NCI-H1694 treated with DMSO at 0.1 percent for 48 hours (cell line): ENCODE measurements at regions not wholly inside any gene's neighbourhood (a gene's known extent, or its start where the extent isn't known, plus 50 kb on each side); places are given as distances from the start of the nearest gene placed in this dataset.
"Not testable (repeated sequence)": the region's sequence is repeated elsewhere in the genome, so short reads cannot be mapped to it uniquely, and the experiment has no call there.

Source experiments
- DNase-seq: peaks from one replicate; lab custom pipeline; 2025; lab: John Stamatoyannopoulos, UW

- no peak for DNase-seq
These were observed 87.9 kb downstream of the PHLDA1 start for GRCh38 chr12:75943730-75944096.

GRCh38 chr12:75941661-75942060 is 89.9 kb downstream of the PHLDA1 start:
- not testable (repeated sequence) for DNase-seq

DNA sequence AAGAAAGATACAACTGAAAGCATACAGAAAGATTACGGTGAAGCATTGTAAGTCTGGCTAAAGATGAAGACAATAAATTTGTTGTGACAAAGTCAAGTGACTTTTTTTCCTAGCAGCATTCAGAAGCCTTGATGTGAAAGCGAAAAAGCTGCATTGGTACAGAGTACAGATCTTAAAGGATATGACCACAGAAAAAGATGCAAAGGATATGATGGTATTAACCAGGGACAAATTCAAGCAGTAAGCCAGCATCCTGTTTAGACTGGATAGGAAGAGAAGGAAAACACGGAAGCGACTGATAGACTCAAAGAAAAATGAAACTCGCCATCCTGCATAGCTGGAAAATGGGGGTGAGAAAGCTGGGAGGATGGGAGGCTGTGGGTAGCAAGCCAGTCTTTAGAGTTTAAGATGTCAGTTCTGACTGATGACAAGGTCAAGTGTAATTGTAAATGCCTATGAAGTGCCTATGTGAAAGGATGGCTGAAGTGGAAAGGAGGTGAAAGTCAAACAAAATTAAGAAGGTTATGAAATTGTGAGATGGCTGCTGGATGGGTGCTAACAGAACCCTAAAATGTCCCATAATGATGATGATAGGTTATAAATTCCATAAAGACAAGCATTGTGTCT is 92.4 kb downstream of the PHLDA1 start:
- no peak for DNase-seq

DNA sequence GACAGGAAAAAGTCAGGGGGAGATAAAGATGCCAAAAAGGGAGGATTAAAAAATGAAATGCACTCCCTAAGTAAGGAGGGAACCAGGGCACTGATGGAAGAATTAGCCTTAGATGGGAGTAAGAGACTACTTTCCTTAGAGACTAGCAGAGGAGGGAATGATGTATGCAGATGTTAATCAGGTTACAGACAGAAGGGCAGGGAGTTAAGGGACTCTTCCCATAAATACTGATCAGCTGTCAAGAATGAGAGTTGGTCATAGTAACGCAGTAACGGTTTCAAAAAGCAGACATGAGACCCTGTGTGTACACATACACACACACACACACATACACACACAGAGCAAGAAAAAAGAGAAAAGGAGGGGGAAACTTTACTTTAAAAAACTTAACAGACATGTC is 93.4 kb downstream of the PHLDA1 start:
- no peak for DNase-seq

DNA sequence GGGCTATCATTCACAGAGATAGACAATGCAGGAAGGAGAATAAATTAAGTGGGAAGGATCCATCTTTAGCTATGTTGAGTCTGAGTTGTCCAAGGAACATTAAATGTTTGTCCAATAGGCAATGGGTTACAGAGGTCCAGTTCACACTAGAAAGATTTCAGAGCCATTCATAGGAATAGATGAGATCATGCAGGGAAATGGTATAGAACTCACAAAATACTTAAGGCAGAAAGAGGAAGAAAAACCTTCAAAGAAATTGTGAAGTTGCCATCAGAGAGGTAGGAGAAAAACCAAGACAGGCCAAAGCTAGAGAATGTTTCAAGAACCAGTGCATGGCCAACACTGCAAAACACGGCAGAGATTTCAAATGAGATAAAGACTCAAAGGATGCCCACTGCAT is 94.1 kb downstream of the PHLDA1 start:
- DNase-seq, result no peak

DNA sequence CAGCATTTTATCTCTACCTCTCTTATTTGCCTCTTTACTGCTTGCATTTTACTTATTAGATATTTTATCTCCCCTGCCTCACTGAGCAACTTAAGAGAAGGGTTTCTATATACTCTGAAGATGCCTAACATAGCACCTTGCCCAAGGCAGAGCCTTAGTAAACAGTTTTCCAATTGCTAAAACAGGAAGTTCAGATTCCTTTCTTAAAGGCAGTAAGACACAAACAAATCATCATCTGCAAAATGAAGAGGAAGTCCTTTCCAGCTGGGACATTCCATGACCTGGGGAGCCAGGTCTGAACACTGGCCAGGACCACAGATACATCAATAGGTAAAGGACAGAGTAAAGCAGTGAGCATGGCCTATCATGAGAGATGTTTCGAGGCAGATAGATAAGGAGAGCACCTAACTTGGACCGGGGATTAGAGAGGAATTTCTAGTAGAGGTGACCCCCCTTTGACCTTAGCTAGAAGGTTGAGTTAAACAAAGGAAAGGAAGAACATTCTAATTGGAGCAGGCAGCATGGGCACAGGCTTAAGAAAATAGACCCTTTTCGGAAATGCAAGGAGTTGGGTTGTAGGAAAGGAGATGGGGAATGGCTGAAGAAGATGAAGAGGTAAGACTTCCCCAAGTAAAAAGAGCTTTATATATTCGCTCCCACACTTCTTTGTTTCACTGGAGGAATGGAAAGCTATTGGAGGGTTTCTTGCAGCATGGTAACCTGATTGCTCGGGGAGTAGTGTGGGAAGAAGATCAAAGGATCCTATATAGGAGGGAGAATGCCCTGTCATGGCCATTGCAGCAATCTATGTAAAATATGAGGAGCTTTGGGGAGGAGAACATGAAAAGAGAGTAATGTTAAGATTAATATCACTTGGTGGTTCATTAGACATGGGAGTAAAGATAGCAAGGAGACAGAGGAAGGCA is 94.8 kb downstream of the PHLDA1 start:
- DNase-seq, result no peak

DNA sequence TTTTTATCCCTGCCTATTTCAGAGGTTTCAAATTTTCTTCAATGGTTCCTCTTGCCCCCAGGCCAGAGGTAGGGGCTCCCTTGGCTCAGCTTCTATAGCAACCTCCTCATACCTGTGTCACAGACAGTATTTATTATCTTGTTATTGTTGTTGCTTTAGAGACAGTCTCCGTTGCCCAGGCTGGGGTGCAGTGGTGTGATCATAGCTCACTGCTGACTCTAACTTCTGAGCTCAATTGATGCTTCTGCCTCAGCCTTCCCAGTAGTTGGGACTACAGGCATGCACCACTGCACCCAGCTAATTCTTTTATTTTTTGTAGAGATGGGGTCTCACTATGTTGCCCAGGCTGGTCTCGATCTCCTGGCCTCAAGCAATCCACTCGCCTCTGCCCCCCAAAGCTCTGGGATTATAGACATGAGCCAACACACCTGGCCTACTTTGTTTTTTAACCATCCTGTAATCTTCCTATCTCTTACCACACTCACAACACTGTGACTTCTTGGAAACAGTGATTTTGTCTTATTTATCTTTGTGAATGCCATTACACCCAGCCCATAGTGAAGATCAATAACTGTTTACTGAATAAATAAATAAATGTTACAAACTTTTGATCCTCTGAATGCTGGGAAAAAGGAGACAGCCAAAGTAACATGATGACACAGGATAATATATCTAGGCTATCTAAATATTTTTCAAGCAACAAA is 95.9 kb downstream of the PHLDA1 start:
- no peak for DNase-seq

DNA sequence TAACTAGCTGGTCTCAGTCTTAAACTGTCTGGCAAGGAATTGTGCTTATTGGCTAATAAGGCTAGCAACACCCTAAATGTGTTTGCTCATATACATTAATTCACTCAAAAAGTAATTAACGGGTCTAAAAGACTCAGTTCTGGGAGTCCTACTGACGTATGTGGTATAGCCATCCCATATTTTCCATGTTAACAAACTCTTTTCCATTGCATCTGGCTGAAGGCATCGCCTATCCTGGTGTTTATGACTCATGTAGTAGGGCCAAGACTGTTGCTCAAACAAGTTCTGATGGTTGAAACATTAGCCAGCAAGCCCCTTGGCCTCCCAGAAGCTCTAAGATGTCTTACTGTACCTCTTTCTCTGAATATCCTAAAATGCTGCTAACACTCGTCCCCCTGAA is 98.5 kb downstream of the PHLDA1 start:
- no peak for DNase-seq

DNA sequence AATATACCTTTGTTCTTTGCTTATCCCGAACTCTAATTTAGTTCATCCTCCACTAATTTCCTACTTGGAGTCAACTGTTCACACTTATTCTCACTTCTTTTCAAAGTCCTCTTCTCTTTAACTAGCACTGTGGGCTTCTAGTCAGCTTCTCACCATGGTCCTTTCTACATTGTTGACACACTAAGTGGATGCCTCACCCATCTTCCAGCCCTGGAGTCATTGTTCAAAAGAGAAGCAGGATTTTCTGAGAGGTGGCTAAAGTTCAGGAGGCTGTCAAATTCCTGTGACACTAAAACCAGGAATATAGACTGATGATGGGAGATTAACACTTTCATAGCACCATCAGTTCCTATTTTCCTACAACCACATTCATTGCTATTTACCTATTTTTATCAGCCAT is 99.3 kb downstream of the PHLDA1 start:
- no peak for DNase-seq

DNA sequence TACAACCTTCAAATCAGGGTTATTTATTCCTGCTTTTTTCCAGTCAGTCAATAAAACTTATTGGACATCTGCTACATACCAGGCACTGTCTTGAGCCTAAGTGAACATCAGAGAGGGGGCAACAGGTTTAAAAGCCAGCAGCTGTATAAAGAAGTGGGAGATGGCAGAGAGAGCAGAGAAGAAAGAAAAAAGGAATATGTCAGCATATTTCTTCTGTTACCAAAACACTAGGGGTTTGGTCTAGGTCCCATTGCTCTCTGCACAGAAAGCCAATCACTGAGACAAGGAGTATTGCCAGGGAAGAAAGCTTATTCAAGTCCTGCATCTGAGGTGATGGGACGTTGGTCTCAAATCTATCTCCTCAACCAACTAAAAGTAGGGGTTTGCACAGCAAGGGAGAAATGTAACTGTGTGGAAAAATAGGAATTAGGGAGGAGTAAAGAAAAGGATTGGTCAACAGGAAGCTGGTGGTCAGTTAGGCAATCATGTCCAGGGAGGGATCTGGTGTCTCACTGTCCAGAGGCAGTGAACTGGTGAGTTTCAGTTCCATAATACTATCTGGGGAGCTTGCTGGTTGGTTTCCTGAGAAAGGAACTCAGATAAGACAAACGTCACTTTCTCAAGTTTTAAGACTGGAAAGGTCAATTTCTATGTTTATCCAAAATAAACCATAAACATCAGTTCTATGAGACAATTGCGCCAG is 107.5 kb downstream of the PHLDA1 start:
- DNase-seq, result no peak

- no peak for DNase-seq
These were observed 108.5 kb downstream of the PHLDA1 start for GRCh38 chr12:75922944-75923642.

- DNase-seq, result no peak
These were observed 109.8 kb downstream of the PHLDA1 start for GRCh38 chr12:75921622-75922289.

DNA sequence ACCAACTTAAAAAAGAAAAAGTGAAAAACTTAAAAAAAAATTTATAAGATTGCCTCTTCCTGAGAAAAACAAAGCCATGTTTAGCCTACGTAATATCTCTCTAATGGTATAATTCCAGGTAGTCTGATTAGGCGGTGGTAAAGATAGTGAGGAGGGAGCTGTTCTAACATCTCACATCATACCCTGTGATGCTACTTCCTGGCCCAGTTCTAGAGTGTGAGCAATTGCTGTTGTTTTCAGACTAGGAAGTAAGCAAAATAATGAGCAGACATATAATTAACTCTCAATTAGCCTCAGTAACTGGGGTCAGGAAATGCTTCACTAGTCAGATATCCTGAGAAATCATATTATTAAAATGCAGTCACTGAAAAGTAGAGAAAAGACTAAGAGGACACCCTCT is 113.9 kb downstream of the PHLDA1 start:
- DNase-seq, result no peak

- DNase-seq, result no peak
These were observed 114.5 kb downstream of the PHLDA1 start for GRCh38 chr12:75917083-75917482.

DNA sequence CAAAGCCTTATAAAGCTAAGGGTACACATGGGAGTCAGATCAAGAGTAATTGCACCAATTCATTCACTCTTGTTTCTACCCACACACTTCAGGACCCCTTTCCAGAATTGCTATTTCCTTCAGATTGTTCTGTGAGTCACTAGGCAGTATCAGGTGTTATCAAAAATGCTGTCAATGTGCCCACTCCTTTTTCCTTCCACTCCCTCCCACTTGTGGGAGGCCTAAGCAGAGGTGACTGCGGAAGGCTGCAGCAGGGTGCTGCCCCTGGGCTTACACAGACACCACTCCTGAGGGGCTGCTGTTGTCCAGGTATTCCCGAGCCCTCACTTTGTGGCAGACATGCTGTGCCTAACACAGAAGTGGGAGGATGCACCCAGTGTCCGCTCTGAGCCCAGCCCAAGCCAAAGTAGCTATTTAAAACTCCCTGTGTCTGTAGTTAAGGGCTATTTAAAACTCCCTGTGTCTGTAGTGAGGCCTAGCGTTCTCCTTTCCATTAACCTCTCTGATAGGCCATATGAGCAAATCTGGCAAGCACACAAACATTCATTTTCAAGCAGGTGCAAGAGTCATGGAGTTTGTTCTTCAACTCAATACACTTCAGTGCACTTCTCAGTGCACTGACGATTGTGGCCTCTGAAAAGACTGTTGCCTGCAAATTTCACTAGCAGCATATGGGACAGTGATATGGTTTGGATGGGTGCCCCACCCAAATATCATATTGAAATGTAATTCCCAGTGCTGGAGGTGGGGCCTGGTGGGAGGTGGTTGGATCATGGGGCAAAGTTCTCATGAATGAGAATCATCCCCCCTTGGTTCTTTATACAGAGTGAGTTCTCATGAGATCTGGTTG is 117.8 kb downstream of the PHLDA1 start:
- peak; percentile 92 for DNase-seq

DNA sequence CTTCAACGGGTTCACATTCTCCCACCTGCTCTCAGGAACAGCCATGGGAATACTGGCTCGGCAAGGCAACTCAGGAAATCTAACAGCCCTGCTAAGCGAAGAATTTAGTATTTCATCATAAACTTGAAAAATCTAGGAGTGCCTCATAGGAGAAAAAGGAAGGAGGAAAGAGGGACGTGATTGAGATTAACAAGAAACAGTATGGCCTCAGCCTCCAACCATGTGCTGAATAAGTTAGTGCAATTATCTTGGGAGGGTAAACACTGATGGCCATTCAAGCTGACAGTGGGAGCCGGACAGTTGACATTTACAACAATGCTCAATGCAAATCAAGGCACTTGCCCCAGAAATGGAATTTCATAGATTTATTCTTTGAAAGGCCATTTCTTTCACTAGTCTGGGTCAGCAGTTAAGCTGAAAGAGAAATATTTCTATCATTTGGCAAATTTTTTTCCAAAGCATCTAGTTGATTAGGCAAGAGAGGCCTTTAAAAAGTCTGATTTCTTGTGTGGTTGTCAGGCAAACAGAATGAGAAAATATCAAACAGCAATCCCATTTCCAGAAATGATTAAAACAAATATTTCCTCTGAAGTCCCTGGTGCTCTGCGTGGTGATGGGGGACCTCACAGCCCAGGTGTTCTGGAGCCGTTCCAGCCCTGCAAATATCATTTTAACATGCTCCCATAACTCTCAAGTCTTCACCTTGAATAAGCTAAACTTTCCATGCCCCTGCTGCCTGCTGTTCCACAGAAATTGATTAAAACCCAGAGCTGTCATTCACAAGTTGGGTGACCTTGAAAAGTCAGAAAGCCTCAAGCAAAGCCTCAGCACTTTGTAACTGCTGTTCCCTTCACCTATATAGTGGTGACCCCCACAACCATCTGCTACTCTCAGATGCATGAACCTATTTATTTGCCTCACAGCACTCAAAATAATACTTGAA is 121.6 kb downstream of the PHLDA1 start:
- no peak for DNase-seq

DNA sequence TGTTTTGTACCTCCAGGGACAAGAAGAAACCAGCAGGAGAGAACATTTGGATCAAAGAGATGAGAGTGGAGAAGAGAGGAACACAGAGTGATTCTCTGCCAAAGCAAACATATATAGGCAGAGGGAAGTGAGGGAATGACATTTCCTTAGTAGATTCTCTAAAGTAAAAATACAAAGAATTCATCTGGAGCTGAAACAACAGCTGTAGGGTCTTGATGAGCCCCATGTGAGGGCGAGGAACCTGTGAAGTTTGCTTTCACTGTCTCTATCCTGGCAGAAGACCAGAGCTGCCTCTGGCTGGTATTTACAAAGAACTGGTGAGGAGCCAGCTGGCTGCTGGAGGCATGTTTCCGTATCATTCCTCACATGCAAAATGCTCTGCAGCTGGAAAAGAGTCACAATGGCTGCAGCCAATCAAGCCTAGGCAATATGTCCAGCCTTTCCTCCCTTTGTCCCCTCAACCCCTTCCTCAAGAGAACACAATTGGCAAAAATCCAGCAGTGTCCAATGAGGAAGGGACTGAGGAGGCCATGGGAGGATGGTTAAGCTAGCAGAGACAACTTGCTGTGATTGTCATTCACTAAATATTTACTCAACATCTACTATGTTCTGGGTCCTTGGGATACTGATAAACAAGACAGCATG is 122.5 kb downstream of the PHLDA1 start:
- DNase-seq, result peak; percentile 91

DNA sequence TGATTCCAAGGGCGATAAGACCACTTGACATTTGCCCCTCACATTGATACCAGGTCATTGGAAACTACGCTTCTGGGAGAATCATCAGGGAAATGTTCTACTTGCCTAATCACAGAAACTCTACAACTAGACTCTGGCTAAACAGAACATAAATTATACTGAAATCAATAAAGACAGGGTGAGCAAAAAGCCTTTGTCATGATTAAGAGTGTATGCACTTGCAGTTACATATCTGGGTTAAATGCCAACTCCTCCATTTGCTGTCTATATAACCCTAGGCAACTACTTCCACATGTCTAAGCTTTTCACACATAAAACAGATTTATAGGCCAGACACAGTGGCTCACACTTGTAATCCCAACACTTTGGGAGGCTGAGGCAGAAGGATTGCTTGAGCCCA is 125.7 kb downstream of the PHLDA1 start:
- DNase-seq, result no peak
